Spleen (tissue), 7 donors: ENCODE measurements at regions not wholly inside any gene's neighbourhood (a gene's known extent, or its start where the extent isn't known, plus 50 kb on each side); places are given as distances from the start of the nearest gene placed in this dataset.

Experiments used
- CTCF ChIP-seq, 11 experiments: fragments of 200-600 bp in 7 of 11; fragments of 450-650 bp in 4 of 11; sonication (generic) in 4 of 11; IDR thresholded peaks in 8 of 11; conservative IDR thresholded peaks in 3 of 11; 1 replicate in 7 of 11; 2 replicates in 4 of 11; pipeline versions ENCODE4 v1.4.0 to v1.8.0; 2016 to 2021; ENCODE audit warnings: antibody characterized with exemption in 11 of 11, inconsistent platforms in 4 of 11, mild to moderate bottlenecking in 1 of 11
- POLR2AphosphoS5 ChIP-seq, 3 donors: sonication (generic); formaldehyde crosslinking; IDR thresholded peaks; one replicate each; pipeline ENCODE4 v1.5.1; 2017; ENCODE audit warnings: antibody characterized with exemption in 3 of 3
- donor health status: DM: no; HTN: no; CAD: no; lungs with moderate emphysema.
- donor health status: DM: no; HTN: no; CAD: no.
- donor health status: DM: no; HTN: no; CAD: no.

GRCh38 chr20:40449974-40450616, 238.9 kb downstream of the MAFB start:
- TF ChIP-seq CTCF (IDR thresholded peaks at IDR 0.05 in 8 of 11, conservative IDR thresholded peaks at IDR 0.05 in 3 of 11) = no peak
- no peak for TF ChIP-seq POLR2AphosphoS5 (IDR thresholded peaks at IDR 0.05)
